ENCODE measurements at regions not wholly inside any gene's neighbourhood (a gene's known extent, or its start where the extent isn't known, plus 50 kb on each side); places are given as distances from the start of the nearest gene placed in this dataset.

- no peak overlapping the region for H3K27ac ChIP-seq (ENCODE audit: low read length)
- H3K9me3 ChIP-seq (ENCODE audit: control insufficient read depth, low read length), result no peaks in the 10 kb centered on the region
- no peak for ATAC-seq
- no peak for DNase-seq
- no peaks in the 10 kb centered on the region for H3K27me3 ChIP-seq (ENCODE audit: control insufficient read depth, insufficient read depth)
- H3K4me3 ChIP-seq (ENCODE audit: low read length), result no peak overlapping the region
- WGBS, result 90% methylated on average over 7 of the region's 7 CpGs
- intact Hi-C loops (cut with DNase I), result no loop called here
- H3K4me1 ChIP-seq (ENCODE audit: control insufficient read depth, insufficient read depth, low read length), result no peaks in the 10 kb centered on the region
Measured at GRCh38 chr13:26155568-26155967, 66.5 kb downstream of the RNF6 start.

- 59% methylated on average over 4 of the region's 4 CpGs for WGBS
- ATAC-seq, result peak in 1 of 2 donors; percentile 29
- Histone ChIP-seq H3K27ac (ENCODE audit: low read length) (no peak overlapping the region), H3K27me3 (ENCODE audit: control insufficient read depth, insufficient read depth) (no peaks in the 10 kb centered on the region), H3K4me3 (ENCODE audit: low read length) (no peak overlapping the region), H3K4me1 (ENCODE audit: control insufficient read depth, insufficient read depth, low read length) (peaks cover 2% of the 10 kb centered on the region), H3K9me3 (ENCODE audit: control insufficient read depth, low read length) (no peaks in the 10 kb centered on the region)
- intact Hi-C loops (cut with DNase I), result no loop called here
- DNase-seq, result no peak
Measured at GRCh38 chr13:26133851-26134250, 82.0 kb upstream of the SHISA2 start.

- no peak overlapping the region for H3K4me3 ChIP-seq (ENCODE audit: low read length)
- DNase-seq (no peak), ATAC-seq (no peak)
- H3K27me3 ChIP-seq (ENCODE audit: control insufficient read depth, insufficient read depth), result no peaks in the 10 kb centered on the region
- intact Hi-C loops (cut with DNase I), result no loop called here
- no peaks in the 10 kb centered on the region for H3K9me3 ChIP-seq (ENCODE audit: control insufficient read depth, low read length)
- 22% methylated on average over 2 of the region's 2 CpGs for WGBS
- H3K27ac ChIP-seq (ENCODE audit: low read length), result no peak overlapping the region
- H3K4me1 ChIP-seq (ENCODE audit: control insufficient read depth, insufficient read depth, low read length), result peaks cover 2% of the 10 kb centered on the region
Measured at GRCh38 chr13:26133286-26133685, 81.5 kb upstream of the SHISA2 start.

- no peak overlapping the region for H3K4me3 ChIP-seq (ENCODE audit: low read length)
- peaks cover 2% of the 10 kb centered on the region for H3K4me1 ChIP-seq (ENCODE audit: control insufficient read depth, insufficient read depth, low read length)
- DNase-seq (no peak), ATAC-seq (no peak)
- WGBS, result 53% methylated on average over 2 of the region's 2 CpGs
- H3K27me3 ChIP-seq (ENCODE audit: control insufficient read depth, insufficient read depth), result no peaks in the 10 kb centered on the region
- H3K9me3 ChIP-seq (ENCODE audit: control insufficient read depth, low read length), result no peaks in the 10 kb centered on the region
- no peak overlapping the region for H3K27ac ChIP-seq (ENCODE audit: low read length)
- intact Hi-C loops (cut with DNase I), result no loop called here
Measured at GRCh38 chr13:26132756-26133155, 80.9 kb upstream of the SHISA2 start.

GRCh38 chr13:26128676-26129075 is 76.9 kb upstream of the SHISA2 start:
- H3K27me3 ChIP-seq (ENCODE audit: control insufficient read depth, insufficient read depth), result no peaks in the 10 kb centered on the region
- H3K4me3 ChIP-seq (ENCODE audit: low read length), result no peak overlapping the region
- intact Hi-C loops (cut with DNase I), result no loop called here
- H3K4me1 ChIP-seq (ENCODE audit: control insufficient read depth, insufficient read depth, low read length), result no peaks in the 10 kb centered on the region
- no peak overlapping the region for H3K27ac ChIP-seq (ENCODE audit: low read length)
- ATAC-seq (no peak), DNase-seq (no peak)
- H3K9me3 ChIP-seq (ENCODE audit: control insufficient read depth, low read length), result no peaks in the 10 kb centered on the region
- 88% methylated on average over 4 of the region's 4 CpGs for WGBS

- H3K9me3 ChIP-seq (ENCODE audit: control insufficient read depth, low read length), result no peaks in the 10 kb centered on the region
- intact Hi-C loops (cut with DNase I), result no loop called here
- DNase-seq (no peak), ATAC-seq (no peak)
- no peaks in the 10 kb centered on the region for H3K4me1 ChIP-seq (ENCODE audit: control insufficient read depth, insufficient read depth, low read length)
- no peaks in the 10 kb centered on the region for H3K27me3 ChIP-seq (ENCODE audit: control insufficient read depth, insufficient read depth)
- H3K4me3 ChIP-seq (ENCODE audit: low read length), result no peak overlapping the region
- no peak overlapping the region for H3K27ac ChIP-seq (ENCODE audit: low read length)
- 74% methylated on average over 6 of the region's 6 CpGs for WGBS
Measured at GRCh38 chr13:26117620-26118019, 65.8 kb upstream of the SHISA2 start.

- WGBS, result 88% methylated on average over 4 of the region's 4 CpGs
- no peak for ATAC-seq
- intact Hi-C loops (cut with DNase I), result no loop called here
Measured at GRCh38 chr13:26112843-26113242, 61.0 kb upstream of the SHISA2 start.

GRCh38 chr13:26111797-26112196 is 60.0 kb upstream of the SHISA2 start:
- Histone ChIP-seq H3K27me3 (ENCODE audit: control insufficient read depth, insufficient read depth) (no peaks in the 10 kb centered on the region), H3K27ac (ENCODE audit: low read length) (no peak overlapping the region), H3K4me3 (ENCODE audit: low read length) (no peak overlapping the region), H3K4me1 (ENCODE audit: control insufficient read depth, insufficient read depth, low read length) (no peaks in the 10 kb centered on the region), H3K9me3 (ENCODE audit: control insufficient read depth, low read length) (no peaks in the 10 kb centered on the region)
- no peak for DNase-seq
- WGBS, result 45% methylated on average over 6 of the region's 6 CpGs
- ATAC-seq, result no peak
- intact Hi-C loops (cut with DNase I), result no loop called here

More at GRCh38 chr13:26112843-26113242, 61.0 kb upstream of the SHISA2 start:
- no peak for DNase-seq
- Histone ChIP-seq H3K4me3 (ENCODE audit: low read length) (no peak overlapping the region), H3K4me1 (ENCODE audit: control insufficient read depth, insufficient read depth, low read length) (no peaks in the 10 kb centered on the region), H3K27me3 (ENCODE audit: control insufficient read depth, insufficient read depth) (no peaks in the 10 kb centered on the region), H3K27ac (ENCODE audit: low read length) (no peak overlapping the region), H3K9me3 (ENCODE audit: control insufficient read depth, low read length) (no peaks in the 10 kb centered on the region)

Data from right cardiac atrium (tissue), 5 donors.